Naive thymus-derived CD4-positive, alpha-beta T cell (primary cell): ENCODE measurements at regions not wholly inside any gene's neighbourhood (a gene's known extent, or its start where the extent isn't known, plus 50 kb on each side); places are given as distances from the start of the nearest gene placed in this dataset.

Experiments
- ATAC-seq: fragments of 150-1000 bp; cut with Tn5 transposase; 2 replicates; pipeline ENCODE4 v1.10.0; 2021; ENCODE audit warnings: mild to moderate bottlenecking, moderate library complexity
- CTCF ChIA-PET: fragments of 350-600 bp; sonication (Branson Sonifier 250); formaldehyde crosslinking; loops from one replicate; lab custom pipeline; 2021; ENCODE audit warnings: antibody characterized with exemption; lab: Charles Lee
- POLR2A ChIA-PET: fragments of 350-600 bp; sonication (Branson Sonifier 250); formaldehyde crosslinking; loops from one replicate; lab custom pipeline; 2021; ENCODE audit warnings: antibody characterized with exemption, inconsistent platforms; lab: Charles Lee
- DNase-seq, 9 donors: peaks; one replicate each; pipeline versions ENCODE4 v3.0.0 to v3.0.0-alpha.2; 2020 to 2022; ENCODE audit warnings: mixed read lengths in 1 of 9
- H3K27ac ChIP-seq: one replicate; pipeline ENCODE4 v1.7.0; 2013; ENCODE audit warnings: mild to moderate bottlenecking, low read depth, low read length, moderate library complexity
- H3K27me3 ChIP-seq, 2 donors: one replicate each; pipeline ENCODE4 v1.7.0; 2013; ENCODE audit warnings: low read length in 2 of 2, mild to moderate bottlenecking in 2 of 2, moderate library complexity in 2 of 2; ENCODE audit not compliant: control insufficient read depth in 2 of 2, insufficient read depth in 2 of 2
- H3K36me3 ChIP-seq, 3 experiments: 1 replicate in 2 of 3; 2 replicates in 1 of 3; pipeline ENCODE4 v1.7.0; 2013; ENCODE audit warnings: low read length in 3 of 3, mild to moderate bottlenecking in 3 of 3, moderate library complexity in 1 of 3; ENCODE audit not compliant: insufficient read depth in 3 of 3, control insufficient read depth in 2 of 3
- H3K4me1 ChIP-seq, 2 donors: one replicate each; pipeline ENCODE4 v1.7.0; 2013; ENCODE audit warnings: low read length in 2 of 2, mild to moderate bottlenecking in 2 of 2, moderate library complexity in 1 of 2; ENCODE audit not compliant: control insufficient read depth in 2 of 2, insufficient read depth in 2 of 2
- H3K4me3 ChIP-seq: 2 replicates; pipeline ENCODE4 v1.7.0; 2013; ENCODE audit warnings: mild to moderate bottlenecking, low read length
- H3K9me3 ChIP-seq, 3 experiments: 1 replicate in 2 of 3; 2 replicates in 1 of 3; pipeline ENCODE4 v1.7.0; 2013; ENCODE audit warnings: low read length in 3 of 3; ENCODE audit not compliant: control insufficient read depth in 2 of 3
- H3K27ac Mint-ChIP-seq, 9 donors: one replicate each; pipeline ENCODE4 v1.8.0; 2020 to 2022; ENCODE audit warnings: mixed read lengths in 9 of 9, mild to moderate bottlenecking in 8 of 9, moderate library complexity in 5 of 9, inconsistent platforms in 2 of 9
- H3K27me3 Mint-ChIP-seq, 5 donors: one replicate each; pipeline ENCODE4 v1.8.0; 2021 to 2022; ENCODE audit warnings: mixed read lengths in 5 of 5, mild to moderate bottlenecking in 1 of 5
- H3K36me3 Mint-ChIP-seq, 5 donors: one replicate each; pipeline ENCODE4 v1.8.0; 2020 to 2022; ENCODE audit warnings: mixed read lengths in 5 of 5, mild to moderate bottlenecking in 3 of 5, inconsistent platforms in 1 of 5
- H3K4me1 Mint-ChIP-seq, 7 donors: one replicate each; pipeline ENCODE4 v1.8.0; 2020 to 2022; ENCODE audit warnings: mixed read lengths in 7 of 7, mild to moderate bottlenecking in 3 of 7, inconsistent platforms in 1 of 7
- H3K4me3 Mint-ChIP-seq, 10 donors: one replicate each; pipeline ENCODE4 v1.8.0; 2020 to 2022; ENCODE audit warnings: mild to moderate bottlenecking in 10 of 10, mixed read lengths in 10 of 10, moderate library complexity in 6 of 10, inconsistent platforms in 2 of 10
- H3K9me3 Mint-ChIP-seq, 11 donors: one replicate each; pipeline ENCODE4 v1.8.0; 2020 to 2022; ENCODE audit warnings: mixed read lengths in 11 of 11, mild to moderate bottlenecking in 4 of 11, inconsistent platforms in 1 of 11, moderate library complexity in 1 of 11
- intact Hi-C, 2 donors: fragments of 100-400 bp; cut with micrococcal nuclease; formaldehyde crosslinking; loops; one replicate each; pipeline ENCODE4 v1.15.1; 2023

- H3K4me1 ChIP-seq, result no peaks in the 10 kb centered on the region
- H3K4me3 ChIP-seq, result no peak overlapping the region
- Mint-ChIP-seq H3K4me1 (no peaks in the 10 kb centered on the region), H3K27me3 (peaks cover 7 to 70% (median 47%) of the 10 kb centered on the region in 5 donors), H3K27ac (no peak overlapping the region), H3K9me3 (peaks cover 0 to 1% (median 0%) of the 10 kb centered on the region in 11 donors), H3K4me3 (no peak overlapping the region), H3K36me3 (no peaks in the 10 kb centered on the region)
- intact Hi-C loops, result no loop called here
- H3K27me3 ChIP-seq, result no peaks in the 10 kb centered on the region
- no peaks in the 10 kb centered on the region for H3K9me3 ChIP-seq
- ChIA-PET POLR2A (no interaction called here), CTCF (no interaction called here)
- no peak for ATAC-seq
- DNase-seq, result no peak
- no peak overlapping the region for H3K27ac ChIP-seq
- H3K36me3 ChIP-seq, result no peaks in the 10 kb centered on the region
Observed at GRCh38 chr1:37309574-37309973, 164.8 kb upstream of the ZC3H12A start.

GRCh38 chr1:37310064-37310463, 164.3 kb upstream of the ZC3H12A start:
- POLR2A ChIA-PET, result no interaction called here
- H3K9me3 Mint-ChIP-seq, result peaks cover 0 to 1% (median 0%) of the 10 kb centered on the region in 11 donors

GRCh38 chr1:37315371-37315846, 159.0 kb upstream of the ZC3H12A start:
- no peaks in the 10 kb centered on the region for H3K9me3 ChIP-seq
- H3K9me3 Mint-ChIP-seq, result peaks cover 0 to 1% (median 0%) of the 10 kb centered on the region in 11 donors
- no peak overlapping the region for H3K4me3 Mint-ChIP-seq
- H3K36me3 Mint-ChIP-seq, result no peaks in the 10 kb centered on the region
- no peak overlapping the region for H3K27ac Mint-ChIP-seq
- peaks cover 51 to 84% (median 75%) of the 10 kb centered on the region in 5 donors for H3K27me3 Mint-ChIP-seq
- H3K27me3 ChIP-seq, result peaks cover 3 to 4% of the 10 kb centered on the region in 2 donors
- DNase-seq, result no peak
- peaks cover 0 to 10% (median 0%) of the 10 kb centered on the region in 7 donors for H3K4me1 Mint-ChIP-seq
- no peak overlapping the region for H3K4me3 ChIP-seq
- no peaks in the 10 kb centered on the region for H3K36me3 ChIP-seq
- ChIA-PET POLR2A (no interaction called here), CTCF (interaction anchor here (0.7 kb wide), 1 partner anchor 143 kb away, joined by 3 read pairs; no protein-coding TSS in a partner anchor)
- H3K4me1 ChIP-seq, result no peaks in the 10 kb centered on the region
- ATAC-seq, result no peak
- intact Hi-C loops, result no loop called here
- H3K27ac ChIP-seq, result no peak overlapping the region

More at GRCh38 chr1:37310064-37310463, 164.3 kb upstream of the ZC3H12A start:
- DNase-seq (no peak), ATAC-seq (no peak)
- no peak overlapping the region for H3K27ac Mint-ChIP-seq
- Histone ChIP-seq H3K4me3 (no peak overlapping the region), H3K27me3 (peaks cover 0 to 4% of the 10 kb centered on the region in 2 donors), H3K36me3 (no peaks in the 10 kb centered on the region), H3K27ac (no peak overlapping the region), H3K9me3 (no peaks in the 10 kb centered on the region), H3K4me1 (no peaks in the 10 kb centered on the region)
- H3K27me3 Mint-ChIP-seq, result peaks cover 10 to 71% (median 50%) of the 10 kb centered on the region in 5 donors
- intact Hi-C loops, result no loop called here
- CTCF ChIA-PET, result no interaction called here
- H3K4me3 Mint-ChIP-seq, result no peak overlapping the region
- H3K4me1 Mint-ChIP-seq, result no peaks in the 10 kb centered on the region
- no peaks in the 10 kb centered on the region for H3K36me3 Mint-ChIP-seq

- intact Hi-C loops, result no loop called here
- POLR2A ChIA-PET, result no interaction called here
- H3K27me3 Mint-ChIP-seq, result peaks cover 51 to 82% (median 67%) of the 10 kb centered on the region in 5 donors
Observed at GRCh38 chr1:37317870-37318467, 156.4 kb upstream of the ZC3H12A start.

GRCh38 chr1:37318490-37318889, 155.9 kb upstream of the ZC3H12A start:
- Histone ChIP-seq H3K27me3 (peaks cover 3 to 7% of the 10 kb centered on the region in 2 donors), H3K4me1 (no peaks in the 10 kb centered on the region), H3K4me3 (no peak overlapping the region), H3K9me3 (peaks cover 0 to 2% (median 0%) of the 10 kb centered on the region in 3 experiments), H3K27ac (no peak overlapping the region), H3K36me3 (no peaks in the 10 kb centered on the region)
- Mint-ChIP-seq H3K36me3 (no peaks in the 10 kb centered on the region), H3K27me3 (peaks cover 51 to 80% (median 64%) of the 10 kb centered on the region in 5 donors), H3K27ac (no peak overlapping the region), H3K9me3 (peaks cover 0 to 4% (median 0%) of the 10 kb centered on the region in 11 donors), H3K4me3 (no peak overlapping the region), H3K4me1 (peaks cover 0 to 10% (median 0%) of the 10 kb centered on the region in 7 donors)
- intact Hi-C loops, result no loop called here
- POLR2A ChIA-PET, result no interaction called here
- CTCF ChIA-PET, result no interaction called here
- DNase-seq (no peak), ATAC-seq (no peak)

More at GRCh38 chr1:37317870-37318467, 156.4 kb upstream of the ZC3H12A start:
- Histone ChIP-seq H3K36me3 (no peaks in the 10 kb centered on the region), H3K27ac (no peak overlapping the region), H3K4me1 (no peaks in the 10 kb centered on the region), H3K27me3 (peaks cover 3 to 7% of the 10 kb centered on the region in 2 donors), H3K9me3 (no peaks in the 10 kb centered on the region), H3K4me3 (no peak overlapping the region)
- Mint-ChIP-seq H3K27ac (no peak overlapping the region), H3K36me3 (no peaks in the 10 kb centered on the region), H3K9me3 (no peaks in the 10 kb centered on the region), H3K4me1 (peaks cover 0 to 10% (median 0%) of the 10 kb centered on the region in 7 donors), H3K4me3 (no peak overlapping the region)
- ATAC-seq (no peak), DNase-seq (no peak)
- CTCF ChIA-PET, result no interaction called here

- peaks cover 47 to 79% (median 62%) of the 10 kb centered on the region in 5 donors for H3K27me3 Mint-ChIP-seq
- CTCF ChIA-PET, result no interaction called here
- peaks cover 0 to 11% (median 2%) of the 10 kb centered on the region in 11 donors for H3K9me3 Mint-ChIP-seq
- Histone ChIP-seq H3K36me3 (no peaks in the 10 kb centered on the region), H3K4me1 (no peaks in the 10 kb centered on the region), H3K27me3 (peaks cover 3 to 7% of the 10 kb centered on the region in 2 donors), H3K4me3 (no peak overlapping the region), H3K27ac (no peak overlapping the region), H3K9me3 (peaks cover 0 to 6% (median 0%) of the 10 kb centered on the region in 3 experiments)
- intact Hi-C loops, result no loop called here
- no peaks in the 10 kb centered on the region for H3K36me3 Mint-ChIP-seq
- no peak overlapping the region for H3K27ac Mint-ChIP-seq
- POLR2A ChIA-PET, result no interaction called here
- peaks cover 0 to 10% (median 0%) of the 10 kb centered on the region in 7 donors for H3K4me1 Mint-ChIP-seq
- DNase-seq, result no peak
- no peak overlapping the region for H3K4me3 Mint-ChIP-seq
- no peak for ATAC-seq
Observed at GRCh38 chr1:37319284-37319683, 155.1 kb upstream of the ZC3H12A start.
